GM12874 (cell line): ENCODE measurements at regions not wholly inside any gene's neighbourhood (a gene's known extent, or its start where the extent isn't known, plus 50 kb on each side); places are given as distances from the start of the nearest gene placed in this dataset.
A peak's percentile ranks its signal among the peaks of the same experiment; 100 is the strongest.

ENCODE experiments used
- TF ChIP-seq, protein P1 (sequence below): IDR thresholded peaks from 2 replicates; pipeline ENCODE4 v1.5.1; 2011; ENCODE audit warnings: low read depth, mild to moderate bottlenecking, control low read depth, low read length, moderate library complexity; ENCODE audit not compliant: insufficient read depth

DNA sequence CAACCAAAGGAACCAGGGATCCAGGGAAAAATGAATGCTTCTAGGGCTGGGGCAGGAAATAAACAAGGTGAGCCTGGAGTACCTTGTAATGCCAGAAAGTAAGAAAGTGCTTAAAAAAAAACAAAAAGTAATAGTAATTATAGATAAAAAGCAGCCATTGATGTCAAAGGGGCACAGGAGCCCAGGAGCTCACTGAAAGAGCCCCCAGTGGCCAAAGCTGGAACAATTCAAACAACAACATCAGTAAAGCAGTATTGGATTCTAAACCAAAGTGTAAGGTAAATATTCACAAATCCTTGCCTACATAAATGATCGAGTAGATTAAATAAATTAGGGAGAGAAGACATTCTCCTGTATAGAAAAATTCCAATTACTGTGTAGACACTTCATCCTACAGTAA lies 114.3 kb upstream of the ARL4C start:
- TF ChIP-seq, protein P1, sequence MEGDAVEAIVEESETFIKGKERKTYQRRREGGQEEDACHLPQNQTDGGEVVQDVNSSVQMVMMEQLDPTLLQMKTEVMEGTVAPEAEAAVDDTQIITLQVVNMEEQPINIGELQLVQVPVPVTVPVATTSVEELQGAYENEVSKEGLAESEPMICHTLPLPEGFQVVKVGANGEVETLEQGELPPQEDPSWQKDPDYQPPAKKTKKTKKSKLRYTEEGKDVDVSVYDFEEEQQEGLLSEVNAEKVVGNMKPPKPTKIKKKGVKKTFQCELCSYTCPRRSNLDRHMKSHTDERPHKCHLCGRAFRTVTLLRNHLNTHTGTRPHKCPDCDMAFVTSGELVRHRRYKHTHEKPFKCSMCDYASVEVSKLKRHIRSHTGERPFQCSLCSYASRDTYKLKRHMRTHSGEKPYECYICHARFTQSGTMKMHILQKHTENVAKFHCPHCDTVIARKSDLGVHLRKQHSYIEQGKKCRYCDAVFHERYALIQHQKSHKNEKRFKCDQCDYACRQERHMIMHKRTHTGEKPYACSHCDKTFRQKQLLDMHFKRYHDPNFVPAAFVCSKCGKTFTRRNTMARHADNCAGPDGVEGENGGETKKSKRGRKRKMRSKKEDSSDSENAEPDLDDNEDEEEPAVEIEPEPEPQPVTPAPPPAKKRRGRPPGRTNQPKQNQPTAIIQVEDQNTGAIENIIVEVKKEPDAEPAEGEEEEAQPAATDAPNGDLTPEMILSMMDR: peak; percentile 43; the same call in 1 of the 2 replicates

DNA sequence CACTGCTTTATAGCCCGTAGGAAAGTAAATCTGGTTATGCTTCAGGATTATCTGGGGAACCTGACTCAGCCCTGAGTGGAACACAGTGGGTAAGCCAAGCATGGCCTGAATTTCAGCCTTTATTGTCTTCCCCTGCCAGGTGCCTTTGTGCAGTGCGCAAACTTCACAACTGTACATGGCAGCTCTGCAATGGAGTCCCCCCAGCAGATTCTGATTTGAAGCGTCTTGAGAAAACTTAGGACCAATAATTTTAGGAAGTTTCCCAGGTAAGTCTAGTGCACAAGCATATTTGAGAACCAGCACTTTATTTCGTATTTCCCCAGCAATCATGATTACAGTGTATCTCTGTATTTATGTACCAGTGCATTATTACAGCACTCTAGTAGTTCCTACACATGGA lies 112.1 kb upstream of the ARL4C start:
- TF ChIP-seq, protein P1: no peak

DNA sequence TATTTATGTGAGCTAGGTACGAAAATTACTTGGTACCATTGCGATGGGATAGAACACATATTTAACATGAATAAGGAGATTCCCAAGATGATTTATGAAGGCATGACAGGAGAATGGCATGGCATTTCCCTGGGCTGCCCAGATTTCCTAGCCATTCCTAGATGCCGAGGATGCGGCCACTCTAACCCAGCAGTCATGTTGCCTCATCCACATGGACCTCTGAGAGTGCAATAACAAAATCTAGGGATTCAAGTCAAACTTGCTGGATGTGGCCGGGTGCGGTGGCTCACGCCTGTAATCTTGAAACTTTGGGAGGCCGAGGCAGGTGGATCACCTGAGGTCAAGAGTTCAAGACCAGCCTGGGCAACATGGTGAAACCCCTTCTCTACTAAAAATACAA lies 110.8 kb upstream of the ARL4C start:
- TF ChIP-seq, protein P1: no peak

DNA sequence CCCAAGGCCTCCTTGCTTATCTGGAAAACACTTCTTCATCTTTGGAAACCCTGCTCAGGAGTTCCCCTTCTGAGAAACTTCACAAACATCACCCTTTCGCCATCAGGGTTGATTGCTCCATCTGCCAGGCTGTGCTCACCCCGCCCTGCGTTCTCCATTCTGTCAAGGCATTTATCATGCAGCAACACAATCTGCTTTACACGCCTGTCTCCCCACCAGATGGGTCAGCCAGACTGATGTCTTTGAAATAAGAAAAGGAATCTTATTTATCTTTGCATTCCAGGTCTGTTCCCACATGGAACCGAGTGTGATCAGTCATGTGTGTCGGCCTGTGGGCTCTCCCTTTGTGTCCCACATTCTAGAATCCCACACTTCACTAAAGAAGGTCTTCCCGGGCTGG lies 110.0 kb upstream of the ARL4C start:
- TF ChIP-seq, protein P1: no peak

DNA sequence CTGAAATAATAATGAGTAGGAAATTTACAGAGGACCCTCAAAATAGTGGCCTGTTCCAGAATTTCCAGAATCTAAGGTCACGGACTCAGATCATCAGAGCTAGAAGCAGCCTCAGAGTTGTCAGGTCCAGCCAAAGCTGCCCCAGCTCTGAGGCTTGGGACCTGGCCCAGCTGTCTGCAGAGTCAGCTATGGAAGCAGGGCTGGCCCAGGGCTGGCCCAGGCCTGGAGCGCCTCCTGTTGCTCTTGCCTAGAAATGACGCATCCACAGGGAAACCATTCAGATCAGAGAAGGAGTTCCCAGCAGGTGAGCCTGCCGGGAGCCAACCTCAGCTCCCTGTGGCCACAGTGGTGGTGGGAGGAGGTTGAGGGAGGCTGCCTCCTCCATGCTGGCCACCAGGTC lies 106.7 kb upstream of the ARL4C start:
- TF ChIP-seq, protein P1: no peak

DNA sequence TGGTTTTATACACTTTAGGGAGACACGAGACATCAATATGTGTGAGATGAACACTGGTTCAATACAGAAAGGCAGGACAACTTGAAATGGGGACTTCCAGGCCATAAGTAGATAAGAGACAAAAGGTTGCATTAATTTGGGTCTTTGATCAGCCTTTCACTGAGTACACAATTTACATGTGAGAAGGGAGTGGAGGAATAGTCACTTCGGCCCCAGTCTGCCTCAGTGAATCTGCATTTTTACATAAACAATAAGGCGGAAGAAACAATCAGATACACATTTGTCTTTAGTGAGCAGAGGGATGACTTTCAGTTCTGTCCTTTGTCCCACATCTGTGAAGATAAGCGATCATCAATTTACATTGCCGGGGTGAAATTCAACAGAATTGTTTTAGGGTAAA lies 104.3 kb upstream of the ARL4C start:
- TF ChIP-seq, protein P1: no peak

DNA sequence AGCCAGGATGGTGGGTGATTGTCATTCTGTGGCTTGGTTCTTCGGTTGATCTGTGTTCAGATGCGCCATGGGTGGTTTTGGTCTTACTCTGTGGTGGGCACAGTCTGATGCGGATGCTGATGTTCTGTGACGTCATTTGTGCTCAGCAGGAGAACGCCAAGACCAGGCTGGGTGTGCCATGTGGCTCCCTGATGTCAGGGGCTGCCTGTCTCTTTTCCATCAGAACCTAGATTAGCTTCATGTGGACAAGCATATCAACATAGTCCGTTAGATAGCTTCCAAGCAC lies 100.6 kb upstream of the ARL4C start:
- TF ChIP-seq, protein P1: no peak
